Karpas-422 (cell line): ENCODE measurements at regions not wholly inside any gene's neighbourhood (a gene's known extent, or its start where the extent isn't known, plus 50 kb on each side); places are given as distances from the start of the nearest gene placed in this dataset.

Source experiments
- DNase-seq: peaks from one replicate; pipeline ENCODE4 v3.0.0-alpha.2; 2015
- H2AFZ ChIP-seq: fragments of 200-600 bp; sonication (generic); 2 replicates; pipeline ENCODE4 v1.6.1; 2014; ENCODE audit warnings: antibody characterized with exemption, low read length, mixed read lengths
- H3K27ac ChIP-seq: fragments of 200-600 bp; sonication (generic); 2 replicates; pipeline ENCODE4 v1.5.1; 2014; ENCODE audit warnings: mild to moderate bottlenecking, low read length, moderate library complexity
- H3K27me3 ChIP-seq: fragments of 200-600 bp; sonication (generic); 2 replicates; pipeline ENCODE4 v1.6.1; 2014; ENCODE audit warnings: low read length, mixed read lengths
- H3K36me3 ChIP-seq: fragments of 200-600 bp; sonication (generic); 2 replicates; pipeline ENCODE4 v1.6.1; 2014; ENCODE audit warnings: low read length, mixed read lengths; ENCODE audit not compliant: insufficient read depth
- H3K4me1 ChIP-seq: fragments of 200-600 bp; sonication (generic); 2 replicates; pipeline ENCODE4 v1.6.1; 2014; ENCODE audit warnings: mild to moderate bottlenecking, low read length, mixed read lengths
- H3K4me2 ChIP-seq: fragments of 200-600 bp; sonication (generic); 2 replicates; pipeline ENCODE4 v1.6.1; 2014; ENCODE audit warnings: low read length, low read depth, mild to moderate bottlenecking; ENCODE audit not compliant: poor library complexity, severe bottlenecking
- H3K4me3 ChIP-seq: fragments of 200-600 bp; sonication (generic); 2 replicates; pipeline ENCODE4 v1.5.1; 2014; ENCODE audit warnings: mild to moderate bottlenecking, antibody characterized with exemption, low read length, mixed read lengths
- H3K79me2 ChIP-seq: fragments of 200-600 bp; sonication (generic); 2 replicates; pipeline ENCODE4 v1.6.1; 2014; ENCODE audit warnings: mild to moderate bottlenecking, low read length, mixed read lengths
- H3K9ac ChIP-seq: fragments of 200-600 bp; sonication (generic); 2 replicates; pipeline ENCODE4 v1.6.0; 2014; ENCODE audit warnings: low read length
- H3K9me2 ChIP-seq: fragments of 200-600 bp; sonication (generic), shearing (Covaris generic); replicated peaks from 2 replicates; pipeline ENCODE4 v1.6.0; 2014; ENCODE audit warnings: mild to moderate bottlenecking, low read length, moderate library complexity; ENCODE audit not compliant: insufficient read depth
- H3K9me3 ChIP-seq: fragments of 300-700, 200-600 bp; sonication (generic); 2 replicates; pipeline ENCODE4 v1.6.1; 2014; ENCODE audit warnings: low read length, mixed read lengths
- H4K20me1 ChIP-seq: fragments of 200-600 bp; sonication (generic); 2 replicates; pipeline ENCODE4 v1.6.1; 2014; ENCODE audit warnings: mild to moderate bottlenecking, antibody characterized with exemption, low read length, low read depth; ENCODE audit not compliant: insufficient read depth

DNA sequence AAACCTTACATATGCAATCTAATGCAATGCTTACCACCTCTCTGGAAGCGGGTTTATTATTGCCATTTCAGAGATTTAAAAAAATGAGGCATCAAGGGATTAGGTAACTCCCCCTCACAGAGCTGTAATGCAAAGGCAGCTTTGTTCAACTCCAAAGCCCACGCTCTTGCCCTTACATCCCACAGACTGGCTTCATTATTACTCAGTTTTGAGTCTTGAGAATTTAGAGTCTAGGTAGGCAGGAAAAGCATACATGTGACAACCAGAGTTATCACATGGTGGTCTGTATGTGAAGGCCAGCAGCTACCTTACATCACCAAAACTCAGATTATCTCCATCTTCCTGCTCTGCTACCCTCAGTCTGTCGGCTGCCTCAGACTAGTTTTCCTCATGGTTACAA lies 326.9 kb downstream of the UACA start:
- no peak for DNase-seq
- Histone ChIP-seq H3K9ac (no peak overlapping the region), H4K20me1 (no peaks in the 10 kb centered on the region), H3K36me3 (no peaks in the 10 kb centered on the region), H3K27me3 (no peaks in the 10 kb centered on the region), H3K9me2 (no peaks in the 10 kb centered on the region), H2AFZ (no peak overlapping the region), H3K4me3 (no peak overlapping the region), H3K4me1 (peaks cover 25% of the 10 kb centered on the region), H3K79me2 (no peaks in the 10 kb centered on the region), H3K4me2 (peak overlapping the region; percentile 46), H3K9me3 (no peaks in the 10 kb centered on the region), H3K27ac (peak overlapping the region; percentile 63)

DNA sequence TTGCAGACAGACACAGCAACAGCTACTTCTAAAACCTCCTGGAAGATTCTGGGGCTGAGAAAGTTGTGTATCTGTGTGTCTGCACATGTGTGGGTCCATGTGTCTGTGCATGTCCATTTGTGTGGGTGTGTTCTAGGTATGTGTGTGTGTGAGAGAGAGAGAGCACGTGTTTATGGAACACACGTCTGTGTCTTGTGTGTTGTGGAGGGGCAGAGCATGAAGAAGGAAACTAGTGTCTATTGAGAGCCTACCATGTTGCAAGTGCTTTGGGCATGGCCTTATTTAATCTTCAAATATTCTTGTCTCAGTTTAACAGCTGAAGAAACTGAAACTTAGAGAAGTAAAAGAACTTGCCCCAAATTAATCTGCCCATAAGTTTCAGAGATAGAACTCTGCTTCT lies 327.5 kb downstream of the UACA start:
- H2AFZ ChIP-seq = no peak overlapping the region
- H3K9me3 ChIP-seq = no peaks in the 10 kb centered on the region
- H3K27ac ChIP-seq = peak overlapping the region; percentile 63

DNA sequence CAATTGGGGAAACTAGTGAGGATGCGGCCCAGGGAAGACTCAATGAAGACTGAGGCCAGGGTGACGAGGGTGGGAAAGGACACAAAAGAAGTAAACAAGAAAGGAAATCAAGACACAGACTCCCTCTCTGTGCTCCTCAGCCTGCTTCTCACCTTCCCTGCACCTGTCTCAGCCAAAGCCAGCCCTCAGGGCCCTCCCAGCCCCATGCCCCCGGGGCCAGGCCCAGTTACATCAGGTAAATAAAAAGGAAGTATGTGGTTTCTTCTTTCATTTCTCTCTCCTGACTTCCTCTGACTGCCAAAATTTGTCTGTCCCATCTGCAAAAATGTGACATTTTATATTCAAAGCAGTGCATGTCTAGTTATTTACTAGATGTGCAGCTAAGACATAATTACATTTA lies 328.0 kb downstream of the UACA start:
- Histone ChIP-seq H3K9ac (peak overlapping the region; percentile 17; the same call in 1 of the 2 replicates), H3K4me3 (peak overlapping the region; percentile 46), H3K79me2 (no peaks in the 10 kb centered on the region), H3K27ac (peak overlapping the region; percentile 63), H4K20me1 (no peaks in the 10 kb centered on the region), H3K9me2 (no peaks in the 10 kb centered on the region), H2AFZ (no peak overlapping the region), H3K9me3 (no peaks in the 10 kb centered on the region), H3K36me3 (no peaks in the 10 kb centered on the region), H3K4me2 (peak overlapping the region; percentile 46), H3K4me1 (peaks cover 25% of the 10 kb centered on the region), H3K27me3 (no peaks in the 10 kb centered on the region)
- peak; percentile 81 for DNase-seq

More for the DNA sequence above, 327.5 kb downstream of the UACA start:
- Histone ChIP-seq H4K20me1 (no peaks in the 10 kb centered on the region), H3K9ac (peak overlapping the region; percentile 14; the same call in 1 of the 2 replicates), H3K36me3 (no peaks in the 10 kb centered on the region), H3K9me2 (no peaks in the 10 kb centered on the region), H3K4me3 (peak overlapping the region; percentile 46), H3K4me1 (peaks cover 25% of the 10 kb centered on the region), H3K27me3 (no peaks in the 10 kb centered on the region), H3K79me2 (no peaks in the 10 kb centered on the region), H3K4me2 (peak overlapping the region; percentile 46)
- no peak for DNase-seq

DNA sequence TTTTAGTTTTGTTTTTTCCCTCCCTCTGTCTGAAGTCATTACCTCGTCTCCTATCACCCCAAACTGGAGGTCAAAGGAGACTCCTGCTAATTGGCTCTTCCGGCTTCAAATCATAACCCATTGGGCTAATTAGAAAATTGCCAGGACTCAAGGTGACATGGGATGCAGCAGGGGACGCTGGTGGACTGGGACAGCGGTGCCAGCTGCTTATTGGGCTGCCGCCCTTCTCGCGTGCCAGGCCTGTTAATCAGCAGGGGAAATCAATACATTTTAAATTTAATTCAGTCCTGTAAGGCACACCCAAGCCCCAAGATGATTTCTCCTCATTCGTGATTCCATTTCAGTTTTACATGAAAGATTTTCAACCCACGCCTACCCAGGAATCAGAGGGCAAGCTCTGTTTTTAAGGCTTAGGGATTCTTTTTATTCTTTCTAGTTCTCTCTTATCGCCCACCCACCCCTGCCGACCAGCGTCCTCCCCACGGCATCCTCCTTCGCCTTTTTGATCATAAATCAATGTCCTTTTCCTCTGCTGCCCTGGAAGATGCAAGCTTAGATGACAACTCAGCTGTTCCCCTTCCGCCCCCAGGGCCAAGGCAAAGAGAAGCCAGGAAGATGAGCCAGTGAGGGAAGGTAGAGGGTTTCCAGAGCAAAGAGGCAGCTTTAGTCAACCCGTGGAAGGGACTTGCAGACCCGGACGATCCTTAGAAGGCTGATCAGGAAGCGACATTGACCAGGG lies 329.6 kb downstream of the UACA start:
- no peak overlapping the region for H3K27ac ChIP-seq
- H3K4me1 ChIP-seq = peaks cover 25% of the 10 kb centered on the region
- no peak overlapping the region for H3K9ac ChIP-seq
- H3K4me2 ChIP-seq = no peak overlapping the region
- no peak overlapping the region for H3K4me3 ChIP-seq
- no peak overlapping the region for H2AFZ ChIP-seq
- H3K9me3 ChIP-seq = no peaks in the 10 kb centered on the region
- no peaks in the 10 kb centered on the region for H4K20me1 ChIP-seq
- H3K79me2 ChIP-seq = no peaks in the 10 kb centered on the region
- H3K27me3 ChIP-seq = no peaks in the 10 kb centered on the region
- no peak for DNase-seq
- no peaks in the 10 kb centered on the region for H3K9me2 ChIP-seq
- no peaks in the 10 kb centered on the region for H3K36me3 ChIP-seq

DNA sequence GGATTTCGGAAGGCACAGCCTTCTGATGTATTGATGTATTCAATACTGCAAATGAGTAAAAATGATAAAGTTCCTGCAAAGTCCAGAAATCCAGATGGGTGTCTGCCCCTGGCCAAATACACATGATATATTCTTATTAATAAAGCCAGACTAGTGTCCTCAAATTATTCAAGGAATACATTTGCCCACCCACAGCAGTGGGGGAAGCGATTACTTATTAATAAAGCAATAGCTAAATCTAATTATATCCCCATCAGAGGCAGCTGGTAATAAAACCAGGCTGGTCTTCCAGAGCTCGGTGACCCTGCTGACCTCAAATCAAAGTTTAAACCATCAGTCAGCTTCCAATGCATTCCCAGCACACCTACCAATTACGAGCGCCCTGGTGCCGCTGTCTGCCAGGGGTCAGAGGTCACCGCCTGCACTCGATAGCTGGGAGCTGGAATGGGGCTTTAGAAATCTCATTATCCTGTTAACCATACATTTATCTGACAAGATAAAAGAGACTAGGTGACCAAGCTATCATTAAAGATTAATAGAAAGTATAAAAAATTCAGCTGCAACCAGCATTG lies 330.3 kb downstream of the UACA start:
- H3K4me3 ChIP-seq = no peak overlapping the region
- H2AFZ ChIP-seq = no peak overlapping the region
- no peaks in the 10 kb centered on the region for H3K9me2 ChIP-seq
- no peak overlapping the region for H3K4me2 ChIP-seq
- peaks cover 27% of the 10 kb centered on the region for H3K4me1 ChIP-seq
- DNase-seq = no peak
- H3K9ac ChIP-seq = no peak overlapping the region
- H3K27ac ChIP-seq = no peak overlapping the region
- no peaks in the 10 kb centered on the region for H3K36me3 ChIP-seq
- H3K27me3 ChIP-seq = no peaks in the 10 kb centered on the region
- no peaks in the 10 kb centered on the region for H3K9me3 ChIP-seq
- no peaks in the 10 kb centered on the region for H4K20me1 ChIP-seq
- no peaks in the 10 kb centered on the region for H3K79me2 ChIP-seq

DNA sequence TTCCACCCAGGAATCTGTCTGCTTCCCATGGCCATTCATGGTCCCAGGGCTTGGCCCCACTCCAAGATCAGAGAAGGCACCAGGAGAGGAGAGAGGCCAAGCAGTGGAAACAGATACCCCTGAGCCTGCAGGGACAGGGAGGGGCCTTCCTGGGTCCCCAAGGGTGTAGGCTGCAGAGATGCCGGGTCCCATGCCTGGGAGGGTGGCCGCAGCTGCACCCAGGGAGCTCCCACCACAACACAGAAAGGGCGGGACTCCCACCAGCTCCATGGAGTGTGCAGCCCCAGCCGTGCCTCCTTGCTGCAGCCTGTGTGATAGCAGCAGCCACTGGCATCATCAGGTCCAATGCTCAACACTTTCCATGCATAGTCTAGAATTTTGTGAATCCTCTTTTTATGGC lies 331.5 kb downstream of the UACA start:
- Histone ChIP-seq H3K79me2 (no peaks in the 10 kb centered on the region), H3K27me3 (no peaks in the 10 kb centered on the region), H3K4me2 (no peak overlapping the region), H4K20me1 (no peaks in the 10 kb centered on the region), H3K9ac (no peak overlapping the region), H3K36me3 (no peaks in the 10 kb centered on the region), H3K9me3 (no peaks in the 10 kb centered on the region), H3K27ac (no peak overlapping the region), H3K4me1 (peaks cover 35% of the 10 kb centered on the region), H3K4me3 (no peak overlapping the region), H3K9me2 (no peaks in the 10 kb centered on the region), H2AFZ (no peak overlapping the region)
- DNase-seq = no peak

DNA sequence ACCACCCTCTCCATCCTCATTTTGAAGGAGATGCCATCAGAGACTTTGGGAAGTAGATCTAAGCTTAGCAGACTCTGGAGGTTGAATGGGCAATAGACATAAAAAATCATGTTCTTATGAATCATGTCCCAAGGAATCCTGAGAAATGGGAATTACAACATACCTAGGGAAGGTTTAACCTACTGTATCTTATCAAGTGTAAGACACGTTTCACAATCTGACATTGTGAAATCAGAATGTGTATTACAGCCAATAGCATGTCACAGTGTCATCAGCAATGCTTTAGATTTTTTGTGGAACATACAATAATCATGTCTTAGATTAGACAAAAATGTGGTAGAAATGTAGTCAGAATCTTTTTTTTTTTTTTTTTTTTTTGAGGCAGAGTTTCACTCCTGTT lies 332.4 kb upstream of the TLE3 start:
- no peak overlapping the region for H3K27ac ChIP-seq
- no peak overlapping the region for H3K4me3 ChIP-seq
- no peaks in the 10 kb centered on the region for H3K79me2 ChIP-seq
- no peaks in the 10 kb centered on the region for H3K9me3 ChIP-seq
- DNase-seq = no peak
- H3K9me2 ChIP-seq = no peaks in the 10 kb centered on the region
- no peak overlapping the region for H3K4me2 ChIP-seq
- no peaks in the 10 kb centered on the region for H4K20me1 ChIP-seq
- no peaks in the 10 kb centered on the region for H3K27me3 ChIP-seq
- H3K36me3 ChIP-seq = no peaks in the 10 kb centered on the region
- H3K9ac ChIP-seq = no peak overlapping the region
- peaks cover 18% of the 10 kb centered on the region for H3K4me1 ChIP-seq
- no peak overlapping the region for H2AFZ ChIP-seq

DNA sequence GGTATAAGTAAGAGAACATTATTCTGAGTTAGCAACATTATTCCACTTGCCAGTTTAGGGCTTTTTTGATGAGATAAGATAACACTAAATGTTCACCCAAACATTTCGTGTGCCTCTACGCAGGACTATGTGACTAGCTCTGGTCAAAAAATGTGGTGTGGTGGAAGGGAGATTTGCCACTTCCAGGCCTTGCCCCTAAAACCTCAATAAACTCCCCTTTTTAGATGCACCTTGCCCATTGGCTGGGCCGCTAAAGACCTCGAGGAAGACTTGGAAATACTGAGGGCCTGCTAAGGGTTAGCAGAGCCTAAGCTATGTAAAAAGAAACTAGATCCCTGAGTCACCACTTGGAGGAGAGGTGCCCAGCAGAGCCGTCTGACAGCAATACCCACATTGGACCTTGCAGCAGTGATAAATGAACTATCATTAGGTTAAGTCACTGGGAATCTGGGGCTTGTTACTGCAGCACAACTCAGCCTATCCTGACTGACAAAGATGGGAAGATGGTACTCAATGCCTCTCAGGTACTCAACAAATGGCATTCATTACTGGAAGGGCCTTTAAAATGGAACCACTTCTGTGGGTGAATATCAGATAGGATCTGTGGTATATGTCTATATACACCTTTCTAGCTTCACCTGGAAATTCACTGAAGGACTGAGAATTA lies 331.5 kb upstream of the TLE3 start:
- peaks cover 10% of the 10 kb centered on the region for H3K4me1 ChIP-seq
- no peak overlapping the region for H3K27ac ChIP-seq
- no peaks in the 10 kb centered on the region for H3K79me2 ChIP-seq
- H3K9me2 ChIP-seq = no peaks in the 10 kb centered on the region
- no peak overlapping the region for H2AFZ ChIP-seq
- H3K36me3 ChIP-seq = no peaks in the 10 kb centered on the region
- no peak overlapping the region for H3K4me3 ChIP-seq
- H3K9me3 ChIP-seq = no peaks in the 10 kb centered on the region
- no peaks in the 10 kb centered on the region for H4K20me1 ChIP-seq
- H3K27me3 ChIP-seq = no peaks in the 10 kb centered on the region
- H3K4me2 ChIP-seq = no peak overlapping the region
- DNase-seq = no peak
- H3K9ac ChIP-seq = no peak overlapping the region
